NCI-H1436 (cell line): ENCODE measurements at regions not wholly inside any gene's neighbourhood (a gene's known extent, or its start where the extent isn't known, plus 50 kb on each side); places are given as distances from the start of the nearest gene placed in this dataset.

Experiments used
- DNase-seq: peaks from one replicate; lab custom pipeline; 2025; lab: John Stamatoyannopoulos, UW

- DNase-seq, result no peak
These were observed 112.8 kb upstream of the LPP start for GRCh38 chr3:188041193-188041592.

DNA sequence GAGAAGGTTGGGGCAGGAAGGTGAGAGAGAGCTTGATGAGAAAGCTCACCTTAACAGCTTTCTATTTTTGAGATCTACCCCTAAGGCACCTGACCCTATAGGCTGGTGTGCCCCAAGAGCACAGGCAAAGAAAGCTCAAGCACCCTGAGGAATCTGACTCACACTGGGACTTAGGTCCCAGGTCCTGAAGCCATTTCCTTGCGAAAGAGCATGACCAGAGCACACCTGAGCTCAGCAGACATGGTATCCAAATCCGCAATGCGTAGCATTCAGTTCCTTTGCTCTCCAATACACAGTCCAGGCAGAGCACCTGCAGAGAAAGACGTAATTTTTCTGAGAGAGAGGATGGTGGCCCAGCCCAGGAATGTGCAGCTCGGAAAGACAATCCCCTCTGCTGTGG lies 112.1 kb upstream of the LPP start:
- DNase-seq, result no peak

DNA sequence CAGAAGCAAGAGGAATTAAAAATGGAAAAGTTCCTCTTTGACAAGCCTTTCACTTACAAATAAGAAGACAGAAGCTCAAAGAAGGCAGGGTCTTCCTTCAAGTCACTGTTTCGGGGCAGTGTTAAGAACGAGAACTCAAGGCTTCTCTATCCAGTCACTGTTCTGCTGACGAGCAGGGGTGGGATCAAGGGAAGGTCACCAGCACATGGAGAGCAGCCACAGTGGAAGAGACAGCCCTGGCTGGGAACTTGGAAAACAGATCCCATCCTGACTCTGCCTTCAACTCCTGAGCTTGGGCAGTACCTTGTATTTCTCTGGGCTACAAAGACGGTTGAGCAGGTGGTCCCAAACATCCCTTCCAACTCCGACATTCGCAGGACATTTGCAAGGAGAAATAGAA lies 111.5 kb upstream of the LPP start:
- no peak for DNase-seq

DNA sequence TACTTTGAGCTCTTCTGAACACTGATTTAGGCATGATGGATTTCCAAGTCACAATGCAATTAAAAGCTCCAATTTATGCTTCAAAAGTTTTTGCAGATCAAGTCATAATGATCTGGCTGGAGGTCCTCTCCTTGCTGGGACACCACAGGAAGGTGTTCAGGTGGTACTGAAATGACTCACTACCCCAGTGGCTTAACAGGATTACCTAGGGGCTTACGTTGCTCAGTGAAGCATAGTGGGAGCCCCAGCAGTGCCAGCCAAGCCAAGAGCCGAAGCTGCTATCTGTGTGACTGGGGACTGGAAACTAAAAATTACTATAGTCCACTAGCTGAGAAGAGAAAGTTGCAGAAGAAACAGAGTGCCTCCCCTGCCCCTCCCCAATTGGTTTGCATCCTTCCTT lies 110.1 kb upstream of the LPP start:
- no peak for DNase-seq

DNA sequence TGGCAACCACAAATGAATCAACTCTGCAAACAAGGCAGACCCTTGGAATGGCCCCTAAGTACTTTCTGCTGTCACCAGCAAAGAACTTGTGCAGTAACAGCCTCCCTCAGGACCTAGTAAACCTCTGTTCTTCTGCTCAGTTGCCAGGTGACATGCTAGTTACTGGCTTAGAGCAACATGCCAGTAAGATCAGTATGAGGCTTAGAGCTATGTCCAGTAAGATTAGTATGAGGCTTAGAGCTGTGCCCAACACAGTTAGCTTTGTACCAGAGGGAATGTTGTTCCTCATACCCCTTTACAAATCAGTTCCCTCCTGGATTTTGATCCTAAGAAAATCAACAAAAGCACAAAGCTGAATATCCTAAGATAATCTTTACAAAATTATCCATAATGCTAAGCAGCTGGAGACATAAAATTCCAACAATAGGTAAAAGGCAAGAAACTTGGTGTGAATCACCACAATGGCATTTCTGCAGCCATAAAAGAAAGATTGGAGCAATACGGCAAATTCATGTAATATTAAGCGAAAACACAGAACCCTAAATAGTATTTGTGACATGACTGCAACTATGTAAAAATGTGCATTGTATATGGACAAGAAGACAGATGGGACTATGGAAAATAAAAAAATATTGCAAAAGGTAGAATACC lies 107.3 kb upstream of the LPP start:
- no peak for DNase-seq

DNA sequence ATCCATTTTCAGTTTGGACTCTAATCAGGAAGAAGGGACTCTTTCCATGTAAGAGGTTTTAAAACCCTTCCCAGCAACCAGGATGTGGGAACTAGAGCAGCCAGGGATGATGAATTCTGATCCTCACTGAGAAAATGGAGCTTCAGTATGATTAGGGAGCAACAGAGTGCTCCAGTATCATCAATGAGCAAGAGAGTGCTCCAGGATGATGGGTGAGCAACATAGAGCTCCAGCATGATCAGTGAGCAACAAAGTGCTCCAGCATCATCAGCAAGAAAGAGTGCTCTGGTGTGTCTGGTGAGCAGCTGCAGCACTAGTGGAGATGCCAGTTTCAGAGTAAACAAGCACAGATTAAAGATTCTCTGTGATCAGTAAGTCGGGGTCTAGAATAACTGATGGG lies 106.4 kb upstream of the LPP start:
- DNase-seq, result no peak

GRCh38 chr3:188049606-188050530 lies 104.1 kb upstream of the LPP start:
- no peak for DNase-seq

GRCh38 chr3:188051801-188052168 lies 102.2 kb upstream of the LPP start:
- DNase-seq, result no peak

GRCh38 chr3:188052169-188053035 lies 101.6 kb upstream of the LPP start:
- DNase-seq, result peak; percentile 30

DNA sequence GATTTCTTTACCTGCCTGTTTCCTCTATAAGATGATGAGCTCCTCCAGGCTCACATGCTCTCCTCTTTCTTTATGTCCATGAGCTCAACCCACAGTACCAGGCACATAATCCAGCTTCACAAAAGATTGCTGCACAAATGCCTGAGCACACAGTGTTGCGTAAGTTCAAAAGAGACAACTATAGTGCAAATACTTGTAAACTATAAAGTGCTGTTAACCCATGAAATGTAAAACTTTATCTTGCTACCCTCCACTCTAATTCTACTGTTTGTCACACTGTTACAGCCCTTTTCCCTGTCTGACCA lies 101.0 kb upstream of the LPP start:
- no peak for DNase-seq

DNA sequence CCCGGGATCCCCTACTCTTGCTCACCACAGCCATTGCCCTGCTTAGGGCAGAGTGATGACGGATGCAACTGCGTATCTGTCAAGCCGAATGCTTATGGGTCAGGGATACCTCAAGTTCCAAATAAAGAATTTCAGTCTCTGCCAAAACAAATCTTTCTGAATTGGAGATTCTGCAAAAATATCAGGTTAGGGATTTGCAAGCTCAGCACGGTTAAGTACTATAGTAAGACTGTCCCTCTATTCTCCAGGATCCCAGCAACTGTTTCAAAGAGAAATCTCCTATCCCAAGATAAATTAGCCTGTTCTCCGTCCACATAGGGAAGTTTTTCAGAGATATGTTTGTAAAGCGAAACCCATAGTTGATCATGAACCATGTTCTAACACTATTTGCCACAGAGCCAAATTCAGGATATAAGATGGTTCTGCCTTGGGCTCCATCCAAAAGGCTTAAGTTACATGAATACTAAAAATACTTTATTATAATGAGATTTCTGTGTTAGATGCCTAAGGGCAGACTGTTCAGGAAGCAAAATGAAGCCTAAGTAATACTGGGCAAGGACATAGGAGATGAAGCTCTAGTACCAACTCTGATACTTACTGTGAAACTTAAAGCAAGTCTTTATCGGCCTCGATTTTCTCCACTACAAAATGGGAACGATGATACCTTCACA lies 100.1 kb upstream of the LPP start:
- no peak for DNase-seq

GRCh38 chr3:188054541-188054940 lies 99.4 kb upstream of the LPP start:
- no peak for DNase-seq

GRCh38 chr3:188055388-188055787 lies 98.6 kb upstream of the LPP start:
- no peak for DNase-seq

GRCh38 chr3:188057124-188057523 lies 96.8 kb upstream of the LPP start:
- DNase-seq, result no peak

DNA sequence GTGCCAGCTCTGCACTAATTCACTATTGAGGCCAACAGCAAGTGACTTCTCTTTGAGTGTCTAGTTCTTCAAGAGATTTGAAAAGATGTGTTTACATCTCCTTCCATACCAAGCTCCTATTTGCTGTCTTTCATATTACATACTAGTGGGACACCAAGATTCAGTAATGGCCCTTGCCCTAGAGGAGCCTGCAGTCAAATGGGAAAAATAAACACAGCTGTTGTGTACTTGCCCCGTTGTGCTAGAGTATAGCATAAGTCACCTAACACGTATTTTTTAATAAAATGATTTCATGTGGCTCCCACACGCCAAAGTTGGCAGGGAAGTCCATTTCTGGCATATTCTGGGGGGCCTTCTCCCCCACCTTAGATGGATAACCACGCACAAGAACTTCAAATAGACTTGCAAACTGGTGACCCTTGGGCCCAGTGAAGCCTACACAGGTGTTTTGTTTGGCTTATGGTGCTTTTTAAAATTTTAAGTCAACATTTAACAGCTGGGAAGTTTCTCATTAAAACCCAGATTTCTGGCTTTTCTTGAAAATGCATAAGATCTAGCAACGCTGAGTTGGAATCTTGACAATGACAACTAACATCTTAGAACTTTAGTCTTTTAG lies 95.3 kb upstream of the LPP start:
- DNase-seq, result no peak

GRCh38 chr3:188059351-188059750 lies 94.6 kb upstream of the LPP start:
- DNase-seq, result no peak

- DNase-seq, result no peak
These were observed 93.6 kb upstream of the LPP start for GRCh38 chr3:188060264-188060835.

DNA sequence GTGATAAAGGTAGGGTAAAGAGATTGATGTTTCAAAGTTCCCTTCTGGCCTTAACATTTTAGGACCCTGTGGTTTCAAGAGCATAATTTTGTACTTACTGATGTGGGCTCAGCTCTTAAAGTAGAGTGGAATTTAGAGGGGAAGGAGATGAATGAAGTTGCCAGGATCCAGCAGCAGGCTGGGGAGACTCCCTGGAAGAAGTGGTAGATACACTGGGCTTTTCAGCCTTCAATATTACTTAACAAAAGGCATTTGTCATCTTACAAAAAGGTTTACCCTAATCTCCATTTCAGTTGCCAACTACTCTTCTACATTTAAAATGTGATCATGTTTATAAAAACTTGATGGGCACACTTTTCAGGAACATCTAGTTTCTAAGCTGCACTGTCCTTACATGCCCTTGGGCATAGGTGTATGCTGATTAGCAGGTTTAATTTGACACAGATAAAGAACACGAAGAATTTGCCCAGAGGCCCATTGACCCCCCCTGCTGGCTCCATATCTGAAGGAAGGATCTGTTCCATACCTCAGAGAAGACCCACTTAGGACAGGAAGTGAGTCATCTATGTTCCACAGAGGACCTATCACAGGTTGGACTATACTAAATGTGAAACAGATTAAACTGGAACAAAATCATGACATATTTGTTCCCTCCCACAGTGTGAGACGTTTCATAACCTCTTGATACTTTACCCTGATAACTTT lies 93.0 kb upstream of the LPP start:
- DNase-seq, result peak; percentile 6

DNA sequence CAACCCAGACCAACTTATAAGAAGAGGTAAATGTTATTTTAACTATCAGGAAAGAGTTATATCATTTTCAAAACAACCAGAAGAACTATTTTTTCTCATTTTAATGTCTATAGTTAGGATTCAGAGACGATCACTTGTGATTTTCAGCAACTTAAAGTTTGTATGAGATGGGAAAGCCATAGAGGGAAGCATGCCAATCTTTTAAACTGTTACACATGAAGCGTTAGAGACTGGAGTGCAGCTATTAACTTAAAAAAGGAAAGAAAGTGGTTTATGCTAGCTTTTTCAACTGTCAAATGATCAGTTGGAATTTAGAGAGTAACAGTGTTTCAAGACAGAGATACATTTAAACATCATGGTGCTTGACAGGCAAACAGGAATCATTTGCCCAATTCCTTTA lies 91.7 kb upstream of the LPP start:
- no peak for DNase-seq

DNA sequence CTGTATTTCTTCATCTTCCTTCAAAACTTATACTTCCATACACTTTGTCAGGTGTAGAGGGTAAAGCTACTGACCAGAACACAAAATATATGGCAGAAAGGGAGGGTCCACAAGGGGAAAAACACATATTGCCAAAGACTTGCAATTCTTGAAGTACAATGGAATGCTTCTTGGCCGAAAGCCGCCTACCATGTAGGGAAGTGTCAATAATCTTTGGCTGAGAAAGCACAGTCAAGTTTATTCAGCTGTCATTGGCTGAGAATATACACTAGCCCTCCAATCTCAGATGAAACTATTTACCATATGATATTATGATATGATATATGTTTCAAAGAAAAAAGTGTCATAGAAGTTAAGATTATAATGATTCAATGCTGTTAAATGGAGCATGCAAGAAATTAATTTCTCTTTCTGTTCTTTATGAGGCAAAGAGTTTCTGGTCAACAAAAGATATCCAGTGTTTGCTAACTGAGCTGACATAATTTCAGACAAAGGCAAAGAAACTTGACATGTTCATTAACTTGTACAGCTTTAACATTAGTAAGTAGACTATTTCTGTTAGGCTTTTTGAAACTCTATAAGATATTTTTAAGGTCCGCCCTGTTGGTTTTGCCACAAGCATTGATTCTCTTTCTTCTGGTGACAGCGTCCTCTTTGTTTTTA lies 89.0 kb upstream of the LPP start:
- no peak for DNase-seq
